HG03039 (cell line): ENCODE measurements at regions not wholly inside any gene's neighbourhood (a gene's known extent, or its start where the extent isn't known, plus 50 kb on each side); places are given as distances from the start of the nearest gene placed in this dataset.

Experiments used
- ATAC-seq: cut with Tn5 transposase; IDR thresholded peaks from one replicate; pipeline ENCODE4 v1.9.1; 2021; ENCODE audit warnings: mild to moderate bottlenecking, moderate library complexity; ENCODE audit not compliant: unreplicated experiment

DNA sequence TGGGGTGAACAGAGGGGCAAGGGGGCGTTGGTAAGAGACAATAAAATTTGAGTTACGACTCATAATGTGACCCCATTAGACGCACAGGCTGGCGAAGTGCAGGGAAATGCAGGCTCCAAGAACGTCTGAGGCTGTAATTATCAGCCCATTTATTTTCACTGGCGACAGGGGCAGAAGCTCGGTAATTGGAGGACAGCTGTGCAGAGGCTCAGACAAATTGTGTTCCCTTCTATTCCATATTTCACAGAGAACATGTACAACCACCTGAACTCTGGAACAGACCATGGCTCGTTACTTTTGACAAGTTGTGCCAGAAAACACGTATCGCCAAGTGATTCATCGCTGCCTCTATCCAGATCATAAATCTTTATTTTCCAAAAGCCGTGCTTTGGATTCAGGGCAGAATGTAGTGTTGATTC, 137.3 kb upstream of the FRMD4A start:
- no peak for ATAC-seq

- no peak for ATAC-seq
These were observed 135.5 kb upstream of the FRMD4A start for GRCh38 chr10:14466257-14466656.

- no peak for ATAC-seq
These were observed 129.7 kb upstream of the FRMD4A start for GRCh38 chr10:14460447-14460846.

DNA sequence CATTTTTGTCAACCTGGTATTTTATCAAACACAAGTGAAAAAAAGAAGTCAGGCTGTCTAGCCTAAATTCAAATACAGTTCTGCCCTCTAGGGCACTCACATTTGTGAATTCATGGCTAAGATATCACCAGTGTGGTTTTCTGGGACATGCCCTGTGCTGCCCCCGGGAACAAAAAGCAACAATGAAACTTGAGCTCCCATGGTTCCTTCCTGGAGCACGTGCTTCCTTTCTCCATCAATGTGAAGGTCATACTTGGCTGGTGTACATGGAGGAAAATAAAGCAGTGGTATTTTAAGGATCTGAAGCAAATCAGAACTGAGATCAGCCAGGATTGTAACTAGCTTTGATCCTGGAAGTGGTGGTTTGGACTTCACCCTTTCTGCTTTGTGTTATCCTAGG, 128.9 kb upstream of the FRMD4A start:
- no peak for ATAC-seq

GRCh38 chr10:14456870-14457266, 126.1 kb upstream of the FRMD4A start:
- ATAC-seq = no peak

DNA sequence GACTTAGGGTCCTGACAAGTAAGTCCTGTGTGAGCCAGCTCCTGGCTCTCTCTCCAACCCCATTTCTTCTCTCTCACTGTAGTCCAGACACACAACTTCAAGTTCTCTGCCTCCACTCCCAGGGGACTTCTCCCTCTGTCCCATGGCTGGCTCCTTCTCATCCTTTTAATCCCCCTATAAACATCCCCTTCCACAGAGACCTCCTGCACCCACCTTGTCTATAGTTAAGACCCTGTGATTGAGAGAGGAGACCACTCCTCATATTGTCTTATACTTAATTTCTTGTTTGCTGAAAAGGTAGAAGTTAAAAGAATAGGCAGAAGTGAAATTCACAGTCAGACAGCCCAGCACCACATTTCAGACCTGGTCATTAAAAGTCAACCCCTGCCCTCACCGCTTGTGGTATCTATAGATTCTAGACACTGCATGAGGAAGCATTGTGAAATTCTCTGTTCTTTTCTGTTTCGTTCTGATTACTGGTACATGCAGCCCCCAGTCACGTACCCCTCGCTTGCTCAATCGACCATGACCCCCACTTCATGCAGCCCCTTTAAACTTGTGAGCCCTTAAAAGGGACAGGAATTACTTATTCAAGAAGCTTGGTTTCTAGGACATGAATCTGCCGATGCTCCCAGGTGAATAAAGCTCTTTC, 125.6 kb upstream of the FRMD4A start:
- no peak for ATAC-seq

GRCh38 chr10:14454629-14455028, 123.9 kb upstream of the FRMD4A start:
- ATAC-seq = no peak

DNA sequence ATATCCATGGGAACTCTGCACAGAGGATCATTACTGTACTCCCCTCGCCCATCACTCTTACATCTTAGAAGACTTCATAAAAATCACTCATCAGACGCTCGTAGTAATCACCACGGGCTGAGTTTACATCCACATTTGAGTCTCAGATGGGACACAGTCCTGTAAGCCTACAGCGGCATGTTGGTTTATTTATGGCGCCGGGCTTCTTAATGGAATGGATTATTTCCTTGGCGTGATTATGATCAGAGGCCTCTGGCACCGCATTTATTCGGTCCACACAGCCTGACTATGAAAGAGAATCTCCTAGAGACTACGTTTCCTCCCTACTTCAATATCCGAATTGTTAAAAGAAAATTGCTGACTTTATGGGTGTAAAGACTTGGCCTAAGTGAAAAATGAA, 123.5 kb upstream of the FRMD4A start:
- ATAC-seq = no peak

DNA sequence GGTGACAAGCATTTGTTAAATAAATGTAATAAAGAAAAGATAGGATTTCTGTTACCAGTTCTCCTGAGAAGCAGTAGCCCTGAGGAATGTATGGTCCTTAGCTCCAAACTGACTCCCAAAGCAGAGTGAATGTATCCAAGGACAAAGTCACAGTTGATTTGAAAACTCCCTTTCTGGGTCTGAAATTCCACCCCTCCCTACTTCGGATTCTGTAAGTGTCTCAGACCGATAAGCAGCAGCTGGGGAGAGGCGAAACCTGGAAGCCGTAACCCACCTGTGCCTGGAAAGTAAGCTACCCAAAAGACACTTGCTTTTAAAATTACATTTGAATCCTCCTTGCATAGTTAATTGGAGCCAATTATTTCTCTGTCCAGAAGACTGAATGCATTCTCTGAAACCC, 122.9 kb upstream of the FRMD4A start:
- ATAC-seq = no peak

GRCh38 chr10:14451341-14451740, 120.6 kb upstream of the FRMD4A start:
- ATAC-seq = no peak

DNA sequence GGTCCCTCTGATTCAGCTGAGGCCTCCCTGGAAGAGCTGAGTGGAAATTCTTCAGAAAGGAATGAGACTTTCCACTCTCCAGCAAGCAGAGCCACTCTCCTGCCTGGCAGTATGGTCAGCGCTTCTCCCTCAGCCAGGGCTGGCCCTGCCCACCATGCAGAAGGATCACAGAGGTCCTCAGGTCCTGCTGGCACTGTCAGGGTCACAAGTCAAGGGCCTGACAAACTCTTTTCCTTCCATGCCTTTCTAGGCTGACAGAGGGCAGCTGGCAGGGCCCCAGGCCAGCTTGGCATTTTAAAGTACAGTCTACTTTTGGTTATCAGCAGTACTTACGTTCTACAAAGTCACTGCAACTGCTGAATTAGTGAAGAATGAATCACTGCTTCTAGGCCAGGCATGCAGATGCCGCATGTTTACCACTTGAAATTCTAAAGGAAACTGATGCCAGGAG, 119.3 kb upstream of the FRMD4A start:
- ATAC-seq = no peak

- ATAC-seq = no peak
These were observed 118.6 kb upstream of the FRMD4A start for GRCh38 chr10:14449293-14449815.

DNA sequence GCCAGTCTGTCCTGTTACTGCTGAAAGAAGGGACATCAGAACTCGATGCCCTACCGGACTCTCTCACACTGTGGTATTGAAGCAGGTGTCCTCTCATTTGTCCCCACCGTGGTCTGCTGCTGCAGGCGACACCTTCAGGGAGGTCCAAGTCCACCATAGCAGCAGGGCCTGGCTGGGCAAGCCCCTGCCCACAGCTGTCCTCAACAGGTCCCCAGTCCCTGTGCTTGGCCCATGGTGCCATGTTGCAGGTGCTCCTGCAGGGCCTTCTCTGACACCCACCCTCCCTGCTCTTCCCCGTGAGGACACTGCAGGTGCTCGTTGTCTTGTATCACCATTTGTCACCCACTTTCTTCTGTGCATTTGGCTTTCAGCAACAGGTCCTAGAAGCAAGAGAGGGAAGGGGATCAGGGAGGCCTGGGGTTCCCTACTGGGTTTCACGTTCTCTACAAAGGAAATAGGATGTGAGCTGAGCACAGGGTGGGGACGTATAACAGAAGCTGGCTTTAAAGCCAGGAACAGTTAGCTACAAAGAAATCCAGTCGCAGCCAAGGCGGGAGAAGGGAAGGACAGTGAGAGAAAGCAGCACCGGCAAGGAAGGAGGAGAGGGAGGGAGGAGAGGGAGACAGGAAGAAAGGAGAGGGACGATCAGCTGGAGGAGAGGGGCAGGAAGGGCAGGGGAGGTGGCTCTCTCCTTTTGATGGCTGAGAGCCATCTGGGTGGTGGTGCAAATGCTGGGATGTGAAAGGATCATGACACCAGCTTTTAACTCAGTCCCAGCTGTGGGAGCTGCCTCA, 117.7 kb upstream of the FRMD4A start:
- no peak for ATAC-seq

DNA sequence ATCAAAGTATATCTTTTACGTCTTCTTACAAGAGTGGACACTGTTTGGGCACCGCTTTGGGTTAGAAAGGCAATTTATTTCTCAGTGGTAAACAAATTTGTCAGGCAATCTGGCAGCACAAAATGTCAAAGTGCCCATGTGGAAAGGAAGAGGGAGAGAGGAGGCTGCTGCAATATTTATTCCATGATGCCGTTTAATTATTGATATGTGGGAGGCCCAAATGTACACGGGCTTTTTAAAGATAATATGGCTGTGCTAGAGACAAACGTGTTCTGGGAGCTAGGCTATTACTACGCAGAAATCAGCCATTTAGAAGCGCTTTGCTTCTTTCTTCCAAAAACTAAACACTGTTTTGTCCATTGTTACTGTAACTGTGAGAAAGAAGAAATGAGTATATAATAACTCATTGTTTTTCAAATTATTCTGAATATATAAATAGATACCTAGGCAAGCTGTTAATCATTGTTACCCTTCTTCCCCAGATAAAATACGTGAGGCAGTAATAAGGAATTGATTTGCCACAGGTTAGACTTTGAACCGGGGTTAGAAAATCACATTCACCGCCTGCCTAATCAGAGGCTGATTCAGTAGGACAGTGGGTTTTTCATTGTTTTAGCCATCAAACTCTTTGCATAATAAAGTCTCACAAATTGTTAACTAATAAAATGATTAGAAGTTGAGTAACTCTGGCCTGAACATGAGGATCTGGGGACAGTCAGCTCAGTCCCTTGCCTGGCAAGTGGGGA, 116.5 kb upstream of the FRMD4A start:
- ATAC-seq = no peak

- no peak for ATAC-seq
These were observed 108.9 kb upstream of the FRMD4A start for GRCh38 chr10:14439451-14440259.

DNA sequence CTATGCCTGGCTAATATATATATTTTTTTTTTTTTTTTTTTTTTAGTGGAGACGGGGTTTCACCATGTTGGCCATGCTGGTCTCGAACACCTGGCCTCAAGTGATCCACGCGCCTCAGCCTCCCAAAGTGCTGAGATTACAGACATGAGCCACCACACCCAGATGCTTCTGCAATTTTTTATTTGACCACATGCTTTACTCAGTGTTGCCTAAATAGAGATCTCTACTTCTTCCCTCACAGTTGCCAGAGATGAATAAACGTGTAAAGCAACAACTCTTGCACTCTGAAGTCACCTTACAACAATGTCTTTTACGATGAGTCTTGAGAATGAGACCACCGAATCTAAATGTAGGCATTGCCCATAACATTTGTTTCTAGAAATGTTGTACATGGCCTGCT, 107.9 kb upstream of the FRMD4A start:
- ATAC-seq = no peak

- ATAC-seq = no peak
These were observed 107.3 kb upstream of the FRMD4A start for GRCh38 chr10:14438057-14438456.

GRCh38 chr10:14435976-14436632, 105.4 kb upstream of the FRMD4A start:
- ATAC-seq = no peak

GRCh38 chr10:14433147-14433546, 102.4 kb upstream of the FRMD4A start:
- no peak for ATAC-seq

DNA sequence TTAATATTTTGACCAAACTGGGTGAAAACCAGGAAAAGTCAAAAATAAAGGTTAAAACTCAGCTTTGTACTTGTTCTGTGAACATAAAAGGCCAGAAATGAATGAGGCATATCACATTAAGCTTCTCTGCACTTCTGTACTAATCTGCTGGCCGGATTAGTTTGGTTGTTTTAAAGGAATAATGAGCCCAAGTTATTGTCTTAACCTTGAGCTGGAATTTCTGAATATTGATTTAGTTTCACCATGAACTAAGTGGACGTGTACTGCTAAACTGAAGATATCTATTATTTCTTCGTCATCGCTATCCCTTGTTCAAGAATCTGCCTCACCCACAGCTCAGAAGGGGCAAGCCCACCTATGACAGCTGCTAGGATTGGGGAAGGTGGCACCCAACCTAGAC, 101.1 kb upstream of the FRMD4A start:
- ATAC-seq = no peak
